ENCODE measurements at regions not wholly inside any gene's neighbourhood (a gene's known extent, or its start where the extent isn't known, plus 50 kb on each side); places are given as distances from the start of the nearest gene placed in this dataset.

DNA sequence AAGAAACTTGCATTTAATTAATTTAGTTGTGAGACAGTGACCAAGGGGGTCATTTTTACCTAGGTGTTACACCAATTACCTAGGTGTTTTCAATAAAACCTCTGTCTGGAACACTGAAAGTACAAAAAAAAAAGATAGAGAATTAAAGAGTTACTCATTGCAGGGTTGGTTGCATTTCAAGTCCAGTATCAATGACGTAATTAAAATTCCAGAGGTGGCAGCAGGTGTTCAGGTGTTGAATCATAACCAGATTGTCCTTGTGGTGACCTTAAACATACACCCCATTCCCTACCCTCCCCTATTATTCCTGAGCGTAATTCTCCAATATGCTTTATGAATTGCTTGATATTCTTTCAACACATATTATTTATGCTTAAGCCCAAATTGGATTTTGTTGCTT lies 352.0 kb upstream of the SLC8A1 start:
- peak; percentile 8 for DNase-seq

DNA sequence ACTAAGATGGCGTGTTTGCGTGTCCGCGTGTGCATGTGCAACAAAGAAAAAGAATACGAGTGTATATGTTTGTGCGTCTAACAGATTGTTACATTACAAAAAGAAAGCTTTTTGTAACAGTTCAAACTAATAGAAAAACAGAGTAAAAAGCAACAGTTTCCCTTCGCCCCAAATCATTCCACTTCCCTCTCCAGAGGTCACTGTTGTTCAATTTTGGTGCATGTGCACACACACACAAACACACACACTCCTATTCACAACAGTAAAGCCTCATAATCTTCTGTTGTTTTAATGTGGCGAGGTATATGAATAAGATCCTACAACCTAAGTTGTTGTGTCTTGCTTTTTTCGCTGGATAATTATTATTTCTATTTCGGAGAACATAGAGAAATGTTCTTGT lies 357.3 kb upstream of the SLC8A1 start:
- no peak for DNase-seq

DNA sequence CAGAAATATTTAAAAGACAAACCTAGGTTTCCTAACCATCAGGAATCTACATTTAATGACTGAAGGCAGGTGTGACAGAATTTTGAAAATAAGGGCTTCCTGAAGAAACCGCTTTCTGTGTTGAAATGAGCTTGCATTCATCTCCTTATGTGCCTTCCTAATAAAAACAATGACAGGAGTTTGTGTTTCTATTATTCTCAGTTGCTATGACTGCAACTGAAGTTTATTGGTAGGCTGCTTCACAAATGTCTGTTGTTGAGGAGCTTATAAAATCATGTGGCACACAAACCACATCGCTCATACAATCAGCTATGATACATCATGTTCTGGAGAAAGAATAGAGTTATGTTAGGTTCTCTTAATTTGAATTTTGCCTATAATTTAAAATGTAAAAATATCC lies 362.7 kb upstream of the SLC8A1 start:
- DNase-seq, result peak; percentile 3

DNA sequence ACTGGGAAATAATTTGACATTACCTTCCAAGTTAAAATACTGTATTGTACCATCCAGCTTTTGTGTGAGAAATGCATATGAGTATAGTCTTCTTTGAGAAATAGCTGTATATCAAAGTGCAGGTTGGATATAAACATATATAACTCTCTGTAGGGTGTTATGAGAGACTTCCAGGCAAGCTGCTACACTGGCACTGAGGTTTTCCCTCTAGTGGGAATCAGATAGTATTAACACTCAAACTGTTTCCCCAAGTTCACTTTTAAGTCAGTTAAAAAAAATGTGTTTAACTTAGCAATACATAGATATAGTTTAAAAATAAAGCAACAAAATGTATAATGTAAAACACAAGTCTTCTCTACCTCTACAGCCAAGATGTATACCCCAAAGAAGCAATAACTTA lies 368.4 kb upstream of the SLC8A1 start:
- no peak for DNase-seq

DNA sequence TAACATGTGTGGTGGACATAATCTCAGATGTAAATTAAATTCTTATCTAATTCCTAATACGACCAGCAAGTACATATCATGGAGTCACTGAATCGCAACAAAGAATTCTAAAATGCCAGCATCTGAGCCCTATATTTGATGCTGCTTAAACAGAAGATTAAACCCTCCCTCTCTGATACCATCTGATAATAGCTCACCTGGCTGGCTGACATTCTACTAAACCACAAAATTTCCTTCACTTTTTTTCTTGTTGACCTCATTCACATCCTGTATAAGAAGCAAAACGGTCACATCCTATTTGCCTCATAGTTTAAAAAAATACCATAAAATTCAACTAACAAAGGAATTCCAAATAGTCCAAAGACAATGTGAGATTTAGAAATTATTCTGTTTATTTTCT lies 371.6 kb upstream of the SLC8A1 start:
- no peak for DNase-seq

DNA sequence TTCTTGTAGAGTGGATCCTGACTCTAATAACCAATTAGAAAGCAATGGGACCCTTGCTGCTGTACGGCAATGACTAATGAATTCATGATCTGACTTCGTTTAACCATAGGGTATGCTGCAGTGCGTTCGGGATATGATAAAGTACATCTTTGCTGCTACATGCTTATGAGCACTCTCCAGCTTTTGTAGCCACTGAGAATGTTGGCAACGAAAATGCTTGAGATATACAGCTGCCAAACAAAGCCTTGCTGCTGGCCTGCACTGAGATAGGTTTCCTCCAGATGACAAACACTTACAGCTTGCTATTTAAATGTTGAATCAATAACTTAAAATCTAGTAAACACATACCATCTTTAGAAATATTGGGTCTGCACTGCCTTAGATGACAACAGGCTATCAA lies 372.4 kb upstream of the SLC8A1 start:
- no peak for DNase-seq

DNA sequence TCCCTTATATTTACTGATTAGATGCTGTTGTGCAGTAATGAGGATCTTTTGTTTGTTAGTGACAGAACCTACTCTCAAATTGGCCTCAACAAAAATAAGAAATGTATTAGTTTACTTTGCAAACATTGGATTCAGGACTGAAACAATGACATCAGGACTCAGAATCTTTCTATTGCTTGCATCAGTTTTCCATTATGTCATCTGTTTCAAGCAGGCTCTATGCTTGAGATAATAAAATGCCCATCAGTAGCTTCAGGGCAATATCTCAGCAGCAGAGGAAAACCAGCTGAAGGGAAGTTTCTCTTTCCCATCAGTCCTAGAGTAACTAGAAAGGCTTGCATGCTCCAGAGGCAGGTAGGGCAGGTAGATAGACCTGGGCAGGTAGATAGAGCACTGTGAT lies 375.5 kb upstream of the SLC8A1 start:
- DNase-seq, result no peak

DNA sequence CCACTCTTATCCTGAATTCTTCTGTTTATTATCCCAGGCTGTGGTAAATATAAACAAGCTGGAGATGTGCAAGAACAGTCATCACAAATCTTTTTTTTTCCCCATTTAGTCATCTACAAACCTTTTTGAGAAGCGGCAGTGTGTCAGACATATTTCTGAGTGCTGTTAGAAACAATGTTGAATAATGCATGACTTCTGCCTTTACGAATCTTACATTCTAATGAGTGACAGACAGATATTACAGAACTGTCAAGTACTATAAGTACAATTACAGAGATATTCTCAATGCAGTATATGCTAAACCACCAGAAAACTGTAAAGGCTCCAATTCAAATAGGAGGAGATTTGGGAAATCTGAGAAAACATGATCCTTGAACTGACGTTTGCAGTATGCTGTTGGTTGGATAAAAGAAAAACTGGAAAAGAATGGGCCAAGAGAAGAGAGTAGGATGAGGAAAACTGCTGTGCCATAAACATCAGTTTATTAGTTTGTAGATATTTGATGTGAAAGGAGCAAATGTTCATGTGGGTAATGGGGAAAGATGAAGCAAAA lies 379.5 kb upstream of the SLC8A1 start:
- no peak for DNase-seq

DNA sequence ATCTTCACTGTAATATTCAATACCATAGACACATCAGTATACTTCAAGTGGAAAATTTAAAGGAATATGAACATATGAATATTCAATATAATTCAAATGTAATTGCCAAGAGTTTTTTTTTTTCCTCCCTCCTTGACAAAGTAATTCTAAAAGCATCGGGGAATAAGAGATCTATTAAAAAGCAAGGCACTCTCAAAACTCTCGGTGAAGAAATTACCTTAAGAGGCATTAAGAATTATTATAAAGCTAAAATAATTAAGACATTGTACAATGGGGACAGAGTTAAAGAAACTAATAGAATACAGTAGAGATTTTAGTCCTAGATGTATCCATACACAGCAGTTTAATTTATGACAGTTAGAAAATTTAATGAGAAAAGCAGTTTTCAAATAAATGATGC lies 390.0 kb upstream of the SLC8A1 start:
- no peak for DNase-seq

DNA sequence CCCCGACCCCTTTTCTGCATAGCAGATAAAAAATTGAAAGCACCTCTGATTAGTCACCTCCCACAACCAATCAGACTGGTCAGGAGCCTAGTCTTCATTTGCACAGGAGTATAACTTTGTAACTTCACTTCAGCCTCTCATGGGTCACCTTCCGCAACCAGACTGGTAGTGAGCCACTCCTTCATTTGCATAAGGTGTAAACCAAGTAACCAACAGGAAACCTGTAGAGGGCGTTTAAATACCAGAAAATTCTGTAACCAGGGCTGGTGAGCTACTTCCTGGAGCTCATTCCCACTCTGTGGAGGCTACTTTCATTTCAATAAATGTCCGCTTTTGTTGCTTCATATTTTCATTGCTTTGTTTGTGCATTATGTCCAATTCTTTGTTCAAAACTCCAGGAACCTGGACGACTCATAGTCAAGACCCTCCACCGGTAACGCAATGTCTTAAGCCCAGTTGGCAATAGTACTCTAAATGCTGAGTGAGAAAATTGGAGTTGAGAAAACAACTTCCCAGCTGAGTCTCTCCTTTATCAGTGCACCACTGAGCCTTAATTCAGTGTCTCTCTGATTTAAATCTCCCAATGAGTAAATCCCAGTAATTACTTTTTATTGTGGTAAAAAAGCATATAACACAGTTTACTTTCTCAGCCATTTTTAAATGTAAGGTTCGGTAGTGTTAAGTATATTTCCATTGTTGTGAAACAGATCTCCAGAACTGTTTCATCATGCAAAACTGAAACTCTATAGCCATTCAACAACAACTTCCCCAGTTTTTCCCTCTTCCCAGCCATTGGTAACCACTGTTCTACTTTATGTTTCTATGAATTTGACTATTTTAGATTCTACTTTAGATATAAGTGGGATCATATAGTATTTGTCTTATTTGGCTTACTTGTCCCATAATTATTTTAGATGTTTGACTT lies 392.7 kb upstream of the SLC8A1 start:
- DNase-seq, result no peak

DNA sequence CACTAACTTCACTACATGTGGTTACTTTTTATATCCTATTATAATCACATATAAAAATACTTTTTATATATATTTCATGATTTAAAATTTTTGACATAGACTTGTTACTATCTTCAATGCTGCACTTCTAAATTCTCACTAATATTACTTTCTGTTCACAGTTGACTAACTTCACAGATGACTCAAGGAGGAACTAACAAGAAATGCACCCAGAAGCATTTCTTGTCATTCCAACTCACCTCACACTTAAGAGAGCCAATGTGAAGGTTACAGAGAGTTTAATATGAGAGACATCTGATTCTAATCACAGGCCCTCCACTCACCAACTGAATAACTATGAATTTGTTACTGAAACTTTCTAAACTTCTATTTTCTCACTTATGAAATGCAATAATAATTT lies 399.8 kb upstream of the SLC8A1 start:
- DNase-seq, result no peak

DNA sequence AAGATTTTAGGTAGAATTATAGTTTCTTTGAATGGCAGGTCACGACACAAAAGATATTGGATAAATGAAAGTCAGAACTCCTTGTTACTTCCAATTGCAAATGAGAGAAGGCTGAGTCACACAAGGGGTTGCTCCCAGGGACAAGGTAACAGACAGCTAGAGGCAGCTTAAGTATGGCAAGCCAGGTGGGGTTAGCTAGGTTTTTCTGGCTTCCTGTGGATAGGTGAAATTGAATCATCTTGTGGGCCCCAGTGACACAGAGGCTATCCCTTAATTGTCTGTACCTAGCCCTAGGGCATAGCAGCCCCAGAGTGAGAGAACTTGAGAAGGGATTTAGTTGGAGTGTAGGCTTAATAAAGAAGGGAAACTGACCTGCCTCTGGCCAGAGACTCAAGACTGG lies 407.7 kb upstream of the SLC8A1 start:
- DNase-seq, result no peak

DNA sequence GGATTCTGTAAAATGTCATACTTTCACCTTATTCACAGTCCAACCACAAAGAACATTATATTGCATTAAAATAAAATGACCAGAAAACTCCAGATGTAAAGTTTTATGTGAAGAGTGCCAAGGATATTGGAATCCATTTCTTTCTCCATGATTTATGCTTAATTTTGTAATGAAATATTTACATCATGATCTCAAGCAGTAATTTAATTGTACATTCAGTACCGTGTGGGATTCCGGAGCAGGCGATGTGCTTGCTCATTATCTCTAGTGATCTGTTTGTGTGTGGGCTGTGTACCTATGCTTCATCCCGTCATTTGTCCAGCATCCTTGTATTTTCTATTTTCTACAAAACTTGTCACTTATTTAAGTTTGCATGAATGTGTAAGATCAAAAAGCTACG lies 415.9 kb upstream of the SLC8A1 start:
- no peak for DNase-seq

DNA sequence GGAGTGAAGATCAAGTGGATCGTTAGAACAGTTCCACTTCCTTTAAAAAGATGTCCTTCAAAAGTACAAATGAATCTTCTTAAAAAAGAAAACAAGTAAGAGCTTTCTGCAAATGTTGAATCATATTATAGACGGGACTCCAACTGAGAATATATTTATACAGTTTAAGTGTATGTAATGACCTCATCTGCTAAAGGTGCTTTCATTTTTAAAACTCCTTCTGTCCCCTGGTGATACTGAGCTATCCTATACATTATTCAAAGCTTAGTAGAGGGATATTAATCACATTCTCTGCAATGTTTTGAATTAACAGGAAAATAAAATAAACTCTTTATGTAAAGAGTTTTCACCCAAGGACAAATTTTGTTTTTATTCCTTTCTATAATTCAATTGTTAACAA lies 420.7 kb upstream of the SLC8A1 start:
- DNase-seq, result no peak

DNA sequence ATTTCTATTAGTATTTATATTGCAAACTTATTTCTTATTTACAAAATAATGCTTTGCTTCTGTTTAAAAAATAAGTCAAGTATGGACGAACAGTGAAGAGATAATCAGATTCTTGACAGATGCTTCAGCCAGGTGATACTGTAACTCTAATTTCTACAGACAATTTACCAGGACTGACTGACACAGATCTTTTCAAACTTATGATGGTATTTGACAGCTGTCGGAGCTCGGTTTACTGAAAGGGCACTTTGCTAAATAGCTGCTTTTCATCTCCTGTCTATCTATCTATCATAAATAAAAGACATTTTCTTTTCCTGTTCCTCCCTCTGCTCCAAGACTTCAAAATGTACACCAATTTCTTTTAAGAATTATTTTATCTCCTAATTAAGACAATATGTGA lies 422.5 kb upstream of the SLC8A1 start:
- no peak for DNase-seq

DNA sequence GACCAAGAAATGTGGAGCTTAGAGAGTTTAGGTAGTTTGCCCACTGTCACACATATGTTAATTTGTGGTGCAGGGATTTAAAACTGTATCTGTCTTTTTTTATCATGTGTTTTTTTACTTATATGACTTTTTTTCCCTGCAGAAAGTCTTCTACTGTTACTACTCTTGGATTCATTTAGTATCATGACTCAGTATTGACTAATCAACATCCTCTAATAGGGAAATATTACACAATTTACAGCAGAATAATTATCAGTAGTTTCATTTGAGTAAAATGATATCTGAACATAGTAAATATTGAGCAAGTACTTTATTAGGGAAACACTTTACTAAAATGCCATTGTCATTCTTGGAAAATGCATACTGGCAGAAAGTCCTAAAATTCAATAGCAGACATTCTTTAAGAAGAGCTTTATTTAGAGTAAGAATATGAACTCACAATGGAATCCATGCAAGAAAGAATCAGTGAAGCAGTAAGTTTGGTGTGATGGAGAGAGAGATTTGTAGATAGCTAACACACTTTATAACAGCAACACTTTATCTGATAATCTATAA lies 425.9 kb upstream of the SLC8A1 start:
- DNase-seq, result no peak

DNA sequence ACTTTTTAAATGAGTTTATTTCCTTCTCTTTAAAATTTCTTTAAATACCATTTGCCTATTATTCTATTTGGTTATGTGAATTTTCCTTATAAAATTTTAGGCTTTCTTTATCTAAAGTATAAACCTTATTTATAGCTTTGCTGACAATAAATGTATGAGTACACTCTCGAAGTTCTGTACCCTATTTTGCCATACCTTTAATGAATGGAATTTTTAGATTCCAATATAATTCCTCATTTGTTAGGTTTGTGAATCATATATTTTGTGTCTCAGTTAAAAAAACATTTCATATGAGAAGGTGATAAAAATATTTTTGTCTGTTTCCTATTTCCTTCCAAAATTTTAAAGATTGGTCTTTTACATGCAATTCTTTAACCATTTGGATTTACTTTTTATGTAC lies 427.4 kb upstream of the SLC8A1 start:
- no peak for DNase-seq

DNA sequence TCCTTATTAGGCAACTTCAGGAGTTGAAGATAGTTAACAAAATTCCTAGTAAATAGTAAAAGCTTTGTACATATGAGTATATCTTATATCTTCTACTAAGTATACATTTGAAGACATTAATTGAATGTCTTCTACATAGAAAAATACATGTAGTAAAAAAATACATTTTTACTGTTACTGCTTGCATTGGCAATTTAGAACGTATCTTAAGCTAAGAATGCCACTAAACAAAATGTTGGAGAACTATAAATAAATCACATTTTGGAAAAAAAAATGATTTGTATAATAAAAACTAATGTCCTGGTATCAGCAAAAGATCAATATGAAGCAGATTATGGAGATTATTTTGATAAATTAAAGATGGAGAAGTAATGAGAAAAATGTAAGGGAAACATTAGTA lies 434.2 kb upstream of the SLC8A1 start:
- DNase-seq, result no peak

DNA sequence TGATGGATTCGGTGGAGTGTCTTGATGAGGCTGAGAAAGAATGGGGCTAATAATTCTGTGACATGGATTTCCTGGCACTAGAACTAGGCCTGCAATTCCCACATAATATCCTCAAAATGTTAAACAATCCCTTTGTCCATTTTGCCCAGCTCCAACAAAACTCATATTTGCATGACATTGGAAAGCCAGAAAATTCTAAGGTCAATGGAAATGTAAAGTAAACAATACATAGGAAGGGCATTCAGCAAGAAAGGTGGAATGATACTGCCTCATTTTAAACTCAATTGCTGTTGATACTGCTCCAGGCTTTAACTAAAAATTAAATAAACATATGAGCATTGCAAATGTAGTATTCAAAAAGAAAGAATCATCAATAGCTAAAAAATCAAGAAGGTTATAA lies 434.8 kb upstream of the SLC8A1 start:
- no peak for DNase-seq

DNA sequence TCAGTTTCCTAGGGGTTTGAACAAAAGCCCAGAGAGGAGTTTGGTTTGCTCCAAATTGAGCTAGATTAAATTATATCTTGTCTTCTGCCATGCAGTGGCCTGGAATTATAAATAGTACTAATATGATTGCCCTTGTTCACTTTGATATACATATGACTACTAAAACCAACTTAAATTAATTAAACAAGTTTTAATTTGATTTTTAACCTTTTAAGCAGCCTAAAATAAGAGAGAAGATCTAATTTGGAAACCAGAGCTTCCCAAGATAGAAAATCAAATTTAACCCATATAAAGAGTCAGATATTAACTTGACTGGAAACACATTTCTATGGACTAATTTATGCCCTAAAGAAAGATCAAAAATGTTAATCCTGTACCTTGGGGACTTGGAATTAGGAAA lies 444.5 kb upstream of the SLC8A1 start:
- DNase-seq, result no peak

DNA sequence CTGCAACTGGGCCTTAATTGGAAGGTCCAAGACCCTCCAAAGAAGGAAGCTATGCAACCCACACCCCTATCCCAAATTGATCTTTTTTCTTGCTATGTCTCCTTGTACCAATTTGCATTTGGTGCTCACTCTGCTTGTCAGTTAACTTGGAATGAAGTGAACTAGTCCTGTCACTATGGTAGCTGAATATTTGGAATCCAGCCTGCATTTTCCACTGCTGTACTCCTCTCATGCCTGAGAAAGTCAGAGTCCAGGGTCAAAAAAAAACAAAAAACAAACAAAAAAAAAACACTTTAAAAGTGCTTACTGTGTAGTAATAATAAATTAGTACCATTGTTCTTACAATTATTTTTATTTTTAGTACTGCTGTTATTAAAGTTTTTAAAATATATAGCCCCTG lies 462.8 kb upstream of the SLC8A1 start:
- peak; percentile 37 for DNase-seq

DNA sequence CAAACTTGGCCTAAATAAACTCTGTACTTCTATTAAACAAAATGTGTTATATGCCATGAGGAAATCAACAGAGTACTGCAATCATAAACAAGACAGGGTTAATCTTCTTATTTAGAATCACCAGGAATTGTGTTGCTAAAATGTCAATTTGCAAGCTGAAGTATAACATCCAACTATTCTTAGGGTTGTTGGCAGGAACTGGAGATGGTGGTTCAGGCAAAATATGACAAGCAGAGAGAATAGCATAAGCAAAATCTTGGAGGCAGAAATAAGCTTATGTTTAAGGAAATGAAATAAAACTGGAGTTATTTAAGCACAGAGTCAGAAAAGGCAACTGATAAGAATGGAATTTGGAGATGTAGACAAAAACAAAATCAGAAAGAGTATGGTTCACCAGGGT lies 463.8 kb upstream of the SLC8A1 start:
- DNase-seq, result peak; percentile 31

DNA sequence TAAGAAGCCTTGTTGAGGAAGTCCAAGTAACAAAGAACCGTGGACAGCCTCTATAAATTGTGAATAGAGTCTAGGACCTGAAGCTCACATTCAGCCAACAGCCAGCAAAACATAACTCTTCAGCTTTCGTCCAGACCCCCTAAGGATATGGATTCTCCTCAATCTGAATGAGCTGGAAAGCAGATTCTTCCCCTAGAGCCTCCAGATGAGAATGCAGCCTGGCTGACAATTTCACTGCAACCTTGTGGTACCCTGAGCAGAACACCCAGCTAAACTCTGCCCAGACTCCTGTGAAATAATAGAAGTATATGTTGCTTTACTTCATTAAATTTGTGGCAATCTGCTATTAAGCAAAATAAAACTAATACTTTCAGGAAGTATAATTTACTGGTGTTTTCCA lies 483.5 kb upstream of the SLC8A1 start:
- DNase-seq, result no peak

DNA sequence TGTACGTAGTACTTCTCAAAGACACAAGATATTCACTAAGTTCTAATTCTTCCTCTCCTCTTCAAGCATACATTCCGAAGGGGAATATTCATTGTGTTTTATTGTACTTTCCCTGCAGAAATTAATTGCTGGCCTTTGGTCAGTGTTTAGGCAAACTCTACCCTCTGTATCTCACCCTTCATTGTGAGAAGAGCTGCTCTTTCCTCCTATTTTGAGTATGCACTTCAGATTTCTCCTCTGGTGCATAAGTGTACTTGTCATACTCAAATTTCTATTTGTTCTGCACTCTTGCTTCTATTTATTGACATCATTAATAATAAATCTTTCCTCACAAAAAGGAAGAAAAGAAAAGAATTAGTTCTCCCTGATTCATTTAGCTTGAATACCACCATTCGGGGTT lies 485.4 kb upstream of the SLC8A1 start:
- no peak for DNase-seq
